ENCODE measurements at regions not wholly inside any gene's neighbourhood (a gene's known extent, or its start where the extent isn't known, plus 50 kb on each side); places are given as distances from the start of the nearest gene placed in this dataset.
"Not testable (repeated sequence)": the region's sequence is repeated elsewhere in the genome, so short reads cannot be mapped to it uniquely, and the experiment has no call there.

- TF ChIP-seq POLR2A (IDR thresholded peaks at IDR 0.05; ENCODE audit: low read depth, low read length); CTCF (IDR thresholded peaks at IDR 0.05; ENCODE audit: extremely low read depth in 1 of 2, insufficient read depth in 1 of 2, low read depth in 1 of 2, low read length in 2 of 2); FOS (IDR thresholded peaks at IDR 0.05; ENCODE audit: borderline replicate concordance, insufficient read depth, low read length); POLR2AphosphoS5 (IDR thresholded peaks at IDR 0.05; ENCODE audit: insufficient read depth, low read depth, low read length); MAX (IDR thresholded peaks at IDR 0.05; ENCODE audit: insufficient read depth, insufficient read length); EZH2 (IDR thresholded peaks at IDR 0.05; ENCODE audit: borderline replicate concordance, low read depth, low read length, severe bottlenecking); MYC (IDR thresholded peaks at IDR 0.05; ENCODE audit: low read depth, low read length): not testable (repeated sequence)
Observed at GRCh38 chr17:18563381-18564098, 80.7 kb downstream of the TBC1D28 start.

Data from endothelial cell of umbilical vein (primary cell).